ENCODE measurements at regions not wholly inside any gene's neighbourhood (a gene's known extent, or its start where the extent isn't known, plus 50 kb on each side); places are given as distances from the start of the nearest gene placed in this dataset.
"Not testable (repeated sequence)": the region's sequence is repeated elsewhere in the genome, so short reads cannot be mapped to it uniquely, and the experiment has no call there.

DNA sequence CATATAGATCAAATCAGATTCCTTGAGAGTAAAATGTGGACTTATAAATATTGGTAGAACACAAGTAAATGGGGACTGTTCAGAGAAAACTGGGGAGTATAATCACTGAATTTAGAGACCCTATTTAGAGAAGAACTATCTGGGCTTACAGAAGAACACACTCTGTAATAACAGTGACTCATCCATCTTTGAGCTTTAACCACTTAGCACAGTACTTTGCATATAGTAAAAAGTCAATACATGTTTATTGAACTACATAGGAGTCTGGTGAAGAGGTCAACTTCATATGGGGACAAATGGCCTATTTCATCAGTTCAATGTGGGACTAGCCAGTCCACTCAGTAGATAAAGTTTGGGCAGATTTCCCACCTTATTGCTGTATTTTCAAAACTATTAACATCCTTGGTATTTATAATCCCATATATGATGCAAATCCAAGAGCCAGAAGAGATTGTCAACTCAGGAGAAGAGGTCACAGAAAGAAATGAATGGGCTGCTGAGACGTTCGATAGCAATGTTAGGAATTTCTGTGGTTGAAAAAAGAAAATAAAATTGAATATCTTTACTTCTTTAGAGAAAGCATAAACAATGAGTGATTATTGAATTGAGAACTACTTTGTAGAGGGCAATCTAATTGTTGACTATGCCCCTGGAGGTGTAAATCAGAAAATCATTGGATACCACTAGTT is 119.3 kb upstream of the CACNA2D1 start:
- no peak for DNase-seq

- no peak for DNase-seq
Observed at GRCh38 chr7:82559193-82559805, 115.7 kb upstream of the CACNA2D1 start.

GRCh38 chr7:82549616-82550285 is 106.2 kb upstream of the CACNA2D1 start:
- no peak for DNase-seq

DNA sequence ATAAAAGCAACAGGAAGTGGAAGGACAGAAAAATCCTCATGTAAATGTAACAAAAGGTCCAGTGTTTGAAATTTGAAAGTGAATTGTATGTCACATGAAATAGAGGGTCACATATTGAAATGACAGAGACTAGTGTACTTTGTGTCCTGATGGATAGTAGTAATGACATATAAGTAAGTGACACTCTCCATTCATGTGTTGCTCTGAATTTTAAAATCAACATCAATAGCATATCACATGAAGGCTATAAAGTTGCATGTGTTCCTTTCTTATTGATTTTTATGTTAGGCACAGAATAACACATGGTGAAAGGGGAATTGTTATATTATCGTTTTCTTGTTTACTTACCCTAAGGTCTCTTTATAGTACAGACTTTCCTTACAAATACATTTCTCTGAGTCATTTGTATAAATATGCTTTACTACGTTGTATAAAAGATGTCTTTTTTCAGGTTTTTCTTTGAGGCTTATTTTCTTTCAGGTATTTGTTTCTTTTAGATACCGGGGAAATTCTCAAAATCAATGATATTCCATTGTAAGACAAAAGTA is 104.6 kb upstream of the CACNA2D1 start:
- DNase-seq = no peak

GRCh38 chr7:82542665-82543064 is 99.1 kb upstream of the CACNA2D1 start:
- DNase-seq = no peak

DNA sequence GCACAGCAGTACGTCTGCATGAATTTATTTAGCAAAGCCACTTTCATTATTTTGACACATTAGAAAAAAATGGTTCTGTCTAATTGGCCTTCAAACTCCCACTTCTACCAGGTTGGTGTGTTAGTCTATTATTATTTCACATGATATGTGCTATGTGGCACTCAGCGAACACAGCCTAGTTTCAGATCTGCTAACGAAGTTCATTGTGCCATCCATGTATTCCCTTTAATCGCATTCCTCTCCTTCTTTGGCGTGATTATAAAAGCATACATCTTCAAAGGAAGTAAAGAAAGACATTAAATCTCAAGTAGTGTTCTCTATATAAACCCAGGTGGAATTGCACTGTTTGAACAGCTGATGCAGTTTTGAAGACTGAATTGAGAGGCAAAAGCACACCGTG is 96.4 kb upstream of the CACNA2D1 start:
- DNase-seq = no peak

GRCh38 chr7:82534684-82535083 is 91.1 kb upstream of the CACNA2D1 start:
- DNase-seq = no peak

DNA sequence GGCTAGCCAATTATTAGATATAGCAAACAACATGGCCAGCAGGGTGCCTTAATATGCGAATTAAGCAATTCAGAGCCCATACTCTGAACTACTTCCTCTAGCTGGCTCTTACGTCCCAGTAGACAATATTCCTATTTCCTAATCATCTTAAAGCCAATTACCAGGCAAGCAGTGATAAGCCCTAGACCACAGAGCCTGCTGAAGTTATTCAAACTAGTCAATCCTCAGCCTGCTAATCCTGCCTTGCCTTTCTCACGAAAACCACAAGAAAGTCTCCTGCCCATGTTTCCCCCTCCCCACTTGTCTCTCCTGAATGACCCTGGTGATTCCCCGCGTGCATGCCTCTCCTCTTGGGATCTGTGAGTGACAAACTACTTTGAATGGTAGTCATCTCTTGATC is 86.8 kb upstream of the CACNA2D1 start:
- no peak for DNase-seq

DNA sequence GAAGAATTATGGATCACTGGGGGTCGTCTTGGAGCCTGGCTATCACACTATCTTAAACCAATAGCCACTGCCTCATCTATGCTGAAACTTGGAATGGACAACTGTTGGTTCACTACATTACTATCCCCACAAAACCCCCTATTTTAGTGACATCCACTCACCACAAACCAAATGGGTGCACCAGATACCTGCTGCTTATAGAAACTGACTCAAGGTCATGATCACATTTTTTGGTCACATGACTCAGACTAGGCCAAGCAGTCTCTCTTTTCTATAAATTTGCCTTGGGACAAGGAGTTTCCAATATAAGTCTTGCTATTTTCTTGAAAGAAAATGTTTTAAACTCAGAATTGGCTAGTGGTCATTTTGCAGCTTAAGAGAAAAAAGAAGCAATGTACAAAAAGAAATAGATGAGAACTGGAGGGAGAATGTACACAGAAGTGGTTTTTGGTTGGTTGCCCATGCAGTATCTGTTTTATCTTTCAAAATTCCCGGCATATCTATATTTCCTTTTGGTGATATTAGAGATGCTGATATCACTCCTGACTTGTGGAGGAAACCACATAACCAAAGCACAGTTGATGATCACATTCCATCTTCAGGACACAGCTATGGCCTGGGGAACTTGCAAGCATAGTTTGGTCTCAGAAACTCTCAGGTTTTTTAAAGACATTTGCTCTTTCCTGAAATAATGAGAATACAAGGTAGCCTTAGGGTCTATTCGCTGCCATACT is 85.2 kb upstream of the CACNA2D1 start:
- no peak for DNase-seq

DNA sequence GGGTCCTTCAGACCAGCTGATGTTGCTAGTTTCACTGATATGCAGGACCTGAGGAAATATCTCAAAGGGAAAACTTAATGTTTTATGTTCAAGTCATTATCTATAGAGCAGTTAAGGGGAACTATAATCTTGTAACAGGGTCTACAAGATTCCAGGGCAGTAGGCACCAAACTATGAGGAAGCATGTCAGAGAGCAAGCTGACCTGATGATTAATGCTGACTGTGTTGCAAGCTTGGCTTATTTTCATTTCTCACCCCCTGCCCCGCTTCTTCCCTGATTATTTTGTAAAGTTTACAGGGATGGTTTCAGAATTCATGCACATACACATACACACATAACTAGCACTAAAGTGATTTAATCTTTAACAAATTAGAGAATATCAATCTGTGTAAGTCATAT is 84.3 kb upstream of the CACNA2D1 start:
- peak in 1 of 2 donors; percentile 6 for DNase-seq

- DNase-seq = no peak
Observed at GRCh38 chr7:82521906-82522445, 78.4 kb upstream of the CACNA2D1 start.

- no peak for DNase-seq
Observed at GRCh38 chr7:82517050-82517449, 73.5 kb upstream of the CACNA2D1 start.

GRCh38 chr7:82511542-82511941 is 68.0 kb upstream of the CACNA2D1 start:
- DNase-seq = no peak

DNA sequence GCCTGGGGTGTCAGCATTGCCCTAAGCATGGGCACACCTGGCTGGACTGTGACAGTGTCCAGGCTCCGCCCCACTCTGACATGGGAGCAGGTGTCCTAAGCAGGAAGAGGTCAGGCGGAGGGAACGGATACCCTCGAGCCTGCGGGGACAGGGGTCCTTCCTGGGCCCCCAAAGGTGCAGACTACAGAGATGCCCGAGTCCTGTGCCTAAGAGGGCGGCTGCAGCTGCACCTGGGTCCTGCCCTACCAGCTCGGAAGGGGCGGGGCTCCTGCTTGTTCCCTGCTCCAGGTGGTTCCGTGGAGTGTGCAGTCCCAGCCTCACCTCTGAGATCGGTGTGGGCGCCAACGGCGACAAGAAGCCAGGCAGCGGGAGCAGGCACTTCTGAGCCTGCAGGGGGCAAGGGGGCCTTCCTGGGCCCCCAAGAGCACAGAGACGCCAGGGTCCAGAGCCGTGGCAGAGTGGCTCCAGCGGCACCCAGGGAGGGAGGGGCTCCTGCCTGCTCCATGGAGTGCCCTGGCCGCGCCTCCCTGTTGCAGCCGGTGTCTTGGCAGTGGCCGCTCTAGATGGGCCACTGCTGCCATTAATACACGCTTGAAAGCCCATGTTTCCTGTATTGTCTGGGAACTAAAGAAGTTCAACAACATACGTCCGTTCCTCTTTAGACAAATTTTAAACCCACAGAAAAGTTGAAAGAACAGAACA is 64.5 kb upstream of the CACNA2D1 start:
- no peak for DNase-seq

DNA sequence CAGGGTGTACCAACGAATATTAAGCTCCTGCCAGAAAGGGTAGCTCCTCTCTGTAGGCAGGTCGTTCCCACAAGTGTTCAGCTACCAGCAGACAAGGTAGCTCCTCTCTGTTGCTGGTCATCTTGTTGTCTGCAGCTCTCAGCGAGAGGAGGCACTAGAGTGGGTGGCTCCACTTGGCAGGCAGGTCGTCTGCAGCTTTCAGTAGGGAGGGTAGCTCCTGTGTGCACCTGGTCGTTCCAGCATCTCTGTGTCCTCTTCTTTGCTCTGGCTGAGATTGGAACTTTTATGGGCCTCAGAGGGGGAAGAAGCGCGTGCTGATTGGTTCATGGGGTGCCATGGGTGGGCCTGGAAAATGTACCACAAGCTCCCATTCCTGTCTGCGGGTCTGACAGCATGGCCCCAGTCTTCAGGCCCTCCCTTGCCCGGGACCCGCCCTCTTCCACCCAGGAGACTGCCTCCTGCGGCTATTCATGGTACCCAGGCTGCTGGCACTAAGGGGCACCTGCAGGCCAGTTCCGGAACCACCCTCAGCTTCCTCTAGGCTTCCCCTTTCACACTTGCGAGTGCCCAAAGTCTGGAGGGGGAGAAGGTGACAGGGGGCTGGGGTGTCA is 63.9 kb upstream of the CACNA2D1 start:
- DNase-seq = no peak

- no peak for DNase-seq
Observed at GRCh38 chr7:82506702-82507101, 63.1 kb upstream of the CACNA2D1 start.

GRCh38 chr7:82506208-82506607 is 62.6 kb upstream of the CACNA2D1 start:
- DNase-seq = no peak

DNA sequence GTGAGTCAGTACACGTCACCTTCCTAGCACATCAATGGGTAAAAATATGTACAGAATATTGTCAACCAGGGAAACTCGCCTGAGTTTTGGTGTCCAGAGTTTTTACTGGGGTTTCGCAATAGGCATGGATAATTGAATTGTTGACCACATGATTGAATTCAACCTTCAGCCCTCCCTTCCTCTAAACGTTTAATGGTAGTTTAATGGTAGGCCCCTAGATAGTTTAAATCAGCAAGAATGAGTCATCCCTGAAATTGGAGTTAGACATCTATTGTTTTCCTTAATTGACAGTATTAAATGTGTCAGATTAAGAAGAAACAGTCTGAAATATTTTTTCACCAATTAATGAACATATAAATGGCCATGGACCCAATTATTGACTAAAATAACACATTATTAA is 57.8 kb upstream of the CACNA2D1 start:
- DNase-seq = no peak

DNA sequence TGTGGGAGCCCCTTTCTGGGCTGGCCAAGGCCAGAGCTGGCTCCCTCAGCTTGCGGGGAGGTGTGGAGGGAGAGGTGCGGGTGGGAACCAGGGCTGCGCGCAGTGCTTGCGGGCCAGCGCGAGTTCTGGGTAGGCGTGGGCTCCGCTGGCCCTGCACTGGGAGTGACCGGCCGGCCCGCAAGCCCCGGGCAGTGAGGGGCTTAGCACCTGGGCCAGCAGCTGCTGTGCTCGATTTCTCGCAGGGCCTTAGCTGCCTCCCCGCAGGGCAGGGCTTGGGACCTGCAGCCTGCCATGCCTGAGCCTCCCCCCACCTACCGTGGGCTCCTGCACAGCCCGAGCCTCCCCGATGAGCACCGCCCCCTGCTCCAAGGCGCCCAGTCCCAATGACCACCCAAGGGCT is 56.0 kb upstream of the CACNA2D1 start:
- DNase-seq = not testable (repeated sequence)

DNA sequence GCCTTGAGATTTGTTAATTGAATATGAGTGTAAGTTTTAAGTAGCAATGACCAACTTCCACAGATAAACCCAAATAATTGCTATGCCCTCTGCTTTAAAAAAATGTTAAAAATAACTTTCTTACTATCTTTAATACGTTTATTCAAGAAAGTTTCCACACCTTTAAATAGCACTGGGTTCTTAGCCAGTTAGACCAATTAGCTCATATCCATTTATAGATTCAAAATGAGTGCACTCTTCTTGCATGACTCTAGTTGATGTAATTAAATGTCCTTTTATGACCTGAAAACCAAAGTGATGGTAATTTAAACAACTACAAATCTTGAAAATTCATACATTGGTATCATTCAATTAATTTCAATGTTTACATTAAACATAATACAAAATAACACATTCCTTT is 50.8 kb upstream of the CACNA2D1 start:
- DNase-seq = no peak
